Endothelial cell of umbilical vein (primary cell): ENCODE measurements at regions not wholly inside any gene's neighbourhood (a gene's known extent, or its start where the extent isn't known, plus 50 kb on each side); places are given as distances from the start of the nearest gene placed in this dataset.

ENCODE experiments used
- BruUV-seq: library from RNA; stranded (reverse); fragments of 400-500 nt; replicated peaks from 2 replicates; lab custom pipeline; 2021; lab: Mats Ljungman, UMichigan
- CTCF ChIA-PET: fragments of 300-600, 350-600 bp; sonication (Branson Sonifier 250); formaldehyde crosslinking; loops from one replicate; lab custom pipeline; 2021; ENCODE audit warnings: antibody characterized with exemption, inconsistent platforms; lab: Charles Lee
- POLR2A ChIA-PET: fragments of 300-600, 350-600 bp; sonication (Branson Sonifier 250); formaldehyde crosslinking; loops from one replicate; lab custom pipeline; 2021; ENCODE audit warnings: antibody characterized with exemption, inconsistent platforms; lab: Charles Lee
- DNase-seq: peaks from one replicate; pipeline ENCODE4 v3.0.0-alpha.2; 2011; ENCODE audit warnings: low read depth, low spot score
- FAIRE-seq: peaks from 2 replicates; lab custom pipeline; 2011; peaks lifted over from hg19 to GRCh38; lab: Jason Lieb, UNC
- H2AFZ ChIP-seq: 2 replicates; pipeline ENCODE4 v1.6.0; 2012; ENCODE audit warnings: low read depth, low read length, control low read depth, inconsistent platforms
- H3K27ac ChIP-seq: 2 replicates; pipeline ENCODE4 v1.5.1; 2011; ENCODE audit warnings: low read depth, mild to moderate bottlenecking, control low read depth, low read length, moderate library complexity; ENCODE audit not compliant: insufficient read depth
- H3K27me3 ChIP-seq, 2 experiments: 2 replicates each; pipeline versions ENCODE4 v1.6.0 to v1.6.1; 2011; ENCODE audit warnings: low read length in 2 of 2, mixed read lengths in 1 of 2; ENCODE audit not compliant: control insufficient read depth in 2 of 2, insufficient read depth in 2 of 2
- H3K36me3 ChIP-seq, 2 experiments: 2 replicates in 1 of 2; 3 replicates in 1 of 2; pipeline ENCODE4 v1.5.1; 2011; ENCODE audit warnings: low read length in 2 of 2, mild to moderate bottlenecking in 1 of 2, moderate library complexity in 1 of 2; ENCODE audit not compliant: control insufficient read depth in 2 of 2, insufficient read depth in 2 of 2; ENCODE audit errors: extremely low read depth in 1 of 2
- H3K4me1 ChIP-seq: 3 replicates; pipeline ENCODE4 v1.5.1; 2011; ENCODE audit warnings: mild to moderate bottlenecking, low read length; ENCODE audit not compliant: control insufficient read depth, insufficient read depth; ENCODE audit errors: extremely low read depth
- H3K4me2 ChIP-seq: 2 replicates; pipeline ENCODE4 v1.6.1; 2011; ENCODE audit warnings: low read length, control low read depth, mixed read lengths; ENCODE audit not compliant: insufficient read depth
- H3K4me3 ChIP-seq, 3 experiments: fragments of 200-600 bp in 1 of 3; sonication (generic), shearing (Covaris generic) in 1 of 3; replicated peaks in 1 of 3; 2 replicates each; pipeline ENCODE4 v1.5.1; 2011 to 2016; ENCODE audit warnings: control low read depth in 3 of 3, low read length in 3 of 3, mild to moderate bottlenecking in 2 of 3, inconsistent platforms in 1 of 3, low read depth in 1 of 3, moderate library complexity in 1 of 3; ENCODE audit not compliant: insufficient read depth in 1 of 3
- H3K79me2 ChIP-seq: 2 replicates; pipeline ENCODE4 v1.6.0; 2012; ENCODE audit warnings: low read length, inconsistent platforms; ENCODE audit not compliant: control insufficient read depth, insufficient read depth
- H3K9ac ChIP-seq: replicated peaks from 2 replicates; pipeline ENCODE3; 2011; ENCODE audit warnings: low read length, control low read depth; ENCODE audit not compliant: insufficient read depth; ENCODE audit errors: extremely low read depth
- H3K9me1 ChIP-seq: replicated peaks from 3 replicates; pipeline ENCODE4 v1.6.0; 2011; ENCODE audit warnings: mild to moderate bottlenecking, low read length; ENCODE audit not compliant: control insufficient read depth, insufficient read depth; ENCODE audit errors: extremely low read depth
- H3K9me3 ChIP-seq: replicated peaks from 2 replicates; pipeline ENCODE4 v1.5.1; 2012; ENCODE audit warnings: low read length, inconsistent platforms; ENCODE audit not compliant: control insufficient read depth, insufficient read depth
- H4K20me1 ChIP-seq: replicated peaks from 2 replicates; pipeline ENCODE3; 2011; ENCODE audit warnings: mild to moderate bottlenecking, low read length; ENCODE audit not compliant: control insufficient read depth, insufficient read depth; ENCODE audit errors: extremely low read depth
- CTCF ChIP-seq, 2 donors: IDR thresholded peaks; 1 replicate in 1 of 2; 2 replicates in 1 of 2; pipeline ENCODE4 v1.5.1; 2011; ENCODE audit warnings: low read length in 2 of 2, mild to moderate bottlenecking in 2 of 2, moderate library complexity in 2 of 2, control low read depth in 1 of 2, inconsistent platforms in 1 of 2, low read depth in 1 of 2; ENCODE audit not compliant: insufficient read depth in 1 of 2; ENCODE audit errors: extremely low read depth in 1 of 2
- EZH2 ChIP-seq: IDR thresholded peaks from 2 replicates; pipeline ENCODE4 v1.6.1; 2012; ENCODE audit warnings: borderline replicate concordance, low read depth, mild to moderate bottlenecking, moderate library complexity, low read length, inconsistent platforms; ENCODE audit not compliant: severe bottlenecking
- FOS ChIP-seq: IDR thresholded peaks from 2 replicates; pipeline ENCODE4 v1.6.1; 2011; ENCODE audit warnings: mild to moderate bottlenecking, low read length, moderate library complexity, borderline replicate concordance; ENCODE audit not compliant: insufficient read depth
- GATA2 ChIP-seq: IDR thresholded peaks from 2 replicates; pipeline ENCODE4 v1.7.0; 2011; ENCODE audit warnings: low read depth, mild to moderate bottlenecking, moderate library complexity, mixed read lengths, low read length; ENCODE audit not compliant: insufficient read length, insufficient read depth
- JUN ChIP-seq: IDR thresholded peaks from 2 replicates; pipeline ENCODE4 v1.6.1; 2011; ENCODE audit warnings: borderline replicate concordance, low read depth; ENCODE audit not compliant: insufficient read length, insufficient read depth
- MYC ChIP-seq: IDR thresholded peaks from one replicate; pipeline ENCODE4 v1.6.1; 2011; ENCODE audit warnings: mild to moderate bottlenecking, low read depth, low read length
- POLR2A ChIP-seq: IDR thresholded peaks from 2 replicates; pipeline ENCODE4 v1.6.1; 2012; ENCODE audit warnings: low read depth, mild to moderate bottlenecking, control low read depth, low read length
- POLR2AphosphoS5 ChIP-seq: IDR thresholded peaks from 2 replicates; pipeline ENCODE4 v1.6.1; 2012; ENCODE audit warnings: low read depth, mild to moderate bottlenecking, control low read depth, low read length, moderate library complexity; ENCODE audit not compliant: insufficient read depth
- dilution Hi-C: fragments of 300-500 bp; cut with MboI; formaldehyde crosslinking; loops from one replicate; pipeline ENCODE4 v1.15.0; 2019; ENCODE audit warnings: low sequenced_read_pairs; ENCODE audit not compliant: extremely low pct_ligation_motif_present
- intact Hi-C: fragments of 100-400 bp; cut with micrococcal nuclease; formaldehyde crosslinking; loops from one replicate; pipeline ENCODE4 v1.10.0; 2022
- TF ChIP-seq, protein P1 (sequence below): IDR thresholded peaks from 2 replicates; pipeline ENCODE4 v1.6.1; 2011; ENCODE audit not compliant: insufficient read depth, insufficient read length

GRCh38 chr1:64340361-64340760 lies 129.6 kb upstream of the CACHD1 start:
- BruUV-seq = no TSS peak
- no peaks in the 10 kb centered on the region for H3K9me3 ChIP-seq
- no peaks in the 10 kb centered on the region for H4K20me1 ChIP-seq
- H3K27me3 ChIP-seq = no peaks in the 10 kb centered on the region
- no peak for FAIRE-seq
- POLR2A ChIA-PET = no interaction called here
- H2AFZ ChIP-seq = no peak overlapping the region
- no peak overlapping the region for H3K9ac ChIP-seq
- no peak overlapping the region for H3K27ac ChIP-seq
- no peaks in the 10 kb centered on the region for H3K79me2 ChIP-seq
- intact Hi-C loops (no loop called here), dilution Hi-C loops (no loop called here)
- peaks cover 5% of the 10 kb centered on the region for H3K4me1 ChIP-seq
- H3K9me1 ChIP-seq = no peaks in the 10 kb centered on the region
- H3K4me2 ChIP-seq = no peak overlapping the region
- H3K36me3 ChIP-seq = no peaks in the 10 kb centered on the region
- no peak for TF ChIP-seq JUN
- TF ChIP-seq GATA2 = no peak
- TF ChIP-seq POLR2AphosphoS5 = no peak
- no peak for TF ChIP-seq FOS
- TF ChIP-seq, protein P1, sequence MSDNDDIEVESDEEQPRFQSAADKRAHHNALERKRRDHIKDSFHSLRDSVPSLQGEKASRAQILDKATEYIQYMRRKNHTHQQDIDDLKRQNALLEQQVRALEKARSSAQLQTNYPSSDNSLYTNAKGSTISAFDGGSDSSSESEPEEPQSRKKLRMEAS = no peak
- TF ChIP-seq CTCF (IDR thresholded peaks at IDR 0.05; ENCODE audit: extremely low read depth in 1 of 2, insufficient read depth in 1 of 2, low read depth in 1 of 2, low read length in 2 of 2) = no peak
- TF ChIP-seq EZH2 = no peak
- no peak for TF ChIP-seq MYC
- TF ChIP-seq POLR2A = no peak
- CTCF ChIA-PET = no interaction called here
- H3K4me3 ChIP-seq = no peak overlapping the region
- no peak for DNase-seq
